ENCODE measurements at regions not wholly inside any gene's neighbourhood (a gene's known extent, or its start where the extent isn't known, plus 50 kb on each side); places are given as distances from the start of the nearest gene placed in this dataset.

- no peak overlapping the region for H2BK15ac ChIP-seq (ENCODE audit: low read length)
- H3K9me3 ChIP-seq (ENCODE audit: insufficient read depth in 2 of 2, low read depth in 1 of 2, low read length in 1 of 2): no peaks in the 10 kb centered on the region
- H3K4ac ChIP-seq (replicated peaks; ENCODE audit: insufficient read length, low read depth, low read length): no peak overlapping the region
- no peak overlapping the region for H3K14ac ChIP-seq (ENCODE audit: insufficient read length)
- H3K27me3 ChIP-seq (replicated peaks in 1 of 4; ENCODE audit: control insufficient read depth in 3 of 4, extremely low read depth in 1 of 4, insufficient read depth in 3 of 4, low read length in 3 of 4): no peaks in the 10 kb centered on the region
- 92% methylated on average over 6 of the region's 6 CpGs; no CpG with 5 or more reads in 1 of the 2 experiments for WGBS, 2 experiments (ENCODE audit: extremely low coverage in 1 of 2, insufficient coverage in 1 of 2, insufficient read length in 1 of 2, insufficient replicate concordance in 2 of 2, low coverage in 1 of 2, low lambda C conversion rate in 2 of 2, missing lambda C conversion rate in 1 of 2)
- H3K4me3 ChIP-seq (ENCODE audit: extremely low read depth in 1 of 4, insufficient read depth in 2 of 4, low read depth in 3 of 4, low read length in 4 of 4): no peak overlapping the region
- CTCF ChIA-PET (ENCODE audit: partially characterized antibody): interaction anchor here (0.7 kb wide), 1 partner anchor 141 kb away, joined by 3 read pairs; no protein-coding TSS in a partner anchor
- H3K27ac ChIP-seq (ENCODE audit: low read depth, low read length): no peak overlapping the region
- no peak overlapping the region for H3K18ac ChIP-seq (ENCODE audit: extremely low read depth, low read length)
- no peak overlapping the region for H4K8ac ChIP-seq (ENCODE audit: extremely low read depth, insufficient read depth, low read length)
- no peaks in the 10 kb centered on the region for H3K79me2 ChIP-seq (ENCODE audit: control insufficient read depth in 1 of 2, insufficient read depth in 2 of 2, low read length in 2 of 2)
- TF ChIP-seq ATF2 (IDR thresholded peaks at IDR 0.05; ENCODE audit: low read length): no peak
- no peak for TF ChIP-seq CEBPB (IDR thresholded peaks at IDR 0.05; ENCODE audit: low read depth, low read length)
- no peak for TF ChIP-seq EP300 (IDR thresholded peaks at IDR 0.05; ENCODE audit: borderline replicate concordance in 1 of 2, low read depth in 2 of 2, low read length in 2 of 2)
- TF ChIP-seq BRCA1 (IDR thresholded peaks at IDR 0.05; ENCODE audit: low read depth, low read length): no peak
- no peak for TF ChIP-seq RBBP5 (IDR thresholded peaks at IDR 0.05; ENCODE audit: borderline replicate concordance, low read depth, low read length)
- TF ChIP-seq BACH1 (IDR thresholded peaks at IDR 0.05; ENCODE audit: low read length): no peak
- TF ChIP-seq SP4 (IDR thresholded peaks at IDR 0.05; ENCODE audit: low read length): no peak
- no peak for TF ChIP-seq CTCF (IDR thresholded peaks at IDR 0.05; ENCODE audit: control extremely low read depth in 1 of 3, insufficient read depth in 1 of 3, low read depth in 1 of 3, low read length in 3 of 3)
- TF ChIP-seq TAF1 (IDR thresholded peaks at IDR 0.05; ENCODE audit: low read depth, low read length): no peak
- TF ChIP-seq MAFK (IDR thresholded peaks at IDR 0.05; ENCODE audit: low read depth, low read length): no peak
- no peak overlapping the region for H2BK5ac ChIP-seq (ENCODE audit: low read depth, low read length)
- POLR2A ChIA-PET (ENCODE audit: partially characterized antibody): no interaction called here
- no peaks in the 10 kb centered on the region for H3K36me3 ChIP-seq (ENCODE audit: control insufficient read depth in 2 of 4, insufficient read depth in 4 of 4, low read length in 3 of 4)
- no peak overlapping the region for H2AFZ ChIP-seq (ENCODE audit: low read length)
- H2BK12ac ChIP-seq (ENCODE audit: low read depth, low read length): no peak overlapping the region
- peaks cover 0 to 2% (median 0%) of the 10 kb centered on the region in 4 experiments; a peak in 2 of 7 replicates for H3K4me1 ChIP-seq (replicated peaks in 1 of 4; ENCODE audit: control insufficient read depth in 3 of 4, insufficient read depth in 4 of 4, low read length in 3 of 4)
- H3K4me2 ChIP-seq (ENCODE audit: insufficient read depth in 1 of 2, low read depth in 2 of 2, low read length in 2 of 2): no peak overlapping the region
- no peaks in the 10 kb centered on the region for H3K23me2 ChIP-seq (ENCODE audit: low read depth, low read length)
- no peak overlapping the region for H3K23ac ChIP-seq (ENCODE audit: insufficient read length)
- H3K79me1 ChIP-seq (ENCODE audit: low read depth, low read length): no peaks in the 10 kb centered on the region
- no peaks in the 10 kb centered on the region for H4K20me1 ChIP-seq (replicated peaks in 1 of 2; ENCODE audit: control insufficient read depth in 1 of 2, insufficient read depth in 2 of 2, low read length in 2 of 2)
- H2BK120ac ChIP-seq (replicated peaks; ENCODE audit: low read depth, low read length): no peak overlapping the region
- FAIRE-seq: no peak
- H2BK20ac ChIP-seq (ENCODE audit: low read length): no peak overlapping the region
- no peak overlapping the region for H3K56ac ChIP-seq (replicated peaks; ENCODE audit: insufficient read length, low read depth, low read length)
- no peak overlapping the region for H4K91ac ChIP-seq (replicated peaks; ENCODE audit: insufficient read length, low read length)
- no peak overlapping the region for H3K9ac ChIP-seq (replicated peaks in 1 of 4; ENCODE audit: extremely low read depth in 1 of 4, low read depth in 3 of 4, low read length in 3 of 4)
- no peak overlapping the region for H2AK5ac ChIP-seq (ENCODE audit: low read depth, low read length)
- no peak for DNase-seq (ENCODE audit: low read depth in 1 of 2, low spot score in 2 of 2)
- no peak overlapping the region for H4K5ac ChIP-seq (ENCODE audit: insufficient read length, low read depth, low read length)
Measured at GRCh38 chr14:58782011-58782410, 144.2 kb downstream of the DACT1 start.
